ENCODE measurements at regions not wholly inside any gene's neighbourhood (a gene's known extent, or its start where the extent isn't known, plus 50 kb on each side); places are given as distances from the start of the nearest gene placed in this dataset.
"Not testable (repeated sequence)": the region's sequence is repeated elsewhere in the genome, so short reads cannot be mapped to it uniquely, and the experiment has no call there.

DNA sequence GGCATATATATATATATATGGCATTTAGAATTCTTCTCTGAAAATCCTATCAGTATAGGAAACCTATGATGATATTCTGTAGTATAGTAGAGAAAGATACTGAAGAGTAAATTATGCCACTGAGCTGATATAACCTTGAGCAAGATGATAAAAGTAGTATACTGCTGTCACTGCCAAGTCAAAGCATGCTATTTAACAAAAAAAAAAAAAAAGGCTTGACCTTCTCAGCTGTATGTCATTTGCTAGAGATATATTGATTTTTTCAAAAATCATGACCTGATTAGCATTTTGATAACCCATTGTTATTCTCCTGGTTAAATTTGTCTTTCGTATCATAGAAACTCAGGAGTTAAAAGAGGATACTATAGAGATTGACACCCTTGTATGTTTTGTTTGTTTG lies 299.4 kb downstream of the ADAMTS20 start:
- no peak for DNase-seq (ENCODE audit: low read depth, low spot score)

GRCh38 chr12:43245947-43246346 lies 306.1 kb downstream of the ADAMTS20 start:
- no peak for DNase-seq (ENCODE audit: low read depth, low spot score)

- no peak for DNase-seq (ENCODE audit: low read depth, low spot score)
These were observed 310.0 kb downstream of the ADAMTS20 start for GRCh38 chr12:43241986-43242385.

- no peak for DNase-seq (ENCODE audit: low read depth, low spot score)
These were observed 313.7 kb downstream of the ADAMTS20 start for GRCh38 chr12:43238281-43238680.

GRCh38 chr12:43237238-43237879 lies 314.6 kb downstream of the ADAMTS20 start:
- DNase-seq (ENCODE audit: low read depth, low spot score) = no peak

- no peak for DNase-seq (ENCODE audit: low read depth, low spot score)
These were observed 316.3 kb downstream of the ADAMTS20 start for GRCh38 chr12:43235721-43236120.

DNA sequence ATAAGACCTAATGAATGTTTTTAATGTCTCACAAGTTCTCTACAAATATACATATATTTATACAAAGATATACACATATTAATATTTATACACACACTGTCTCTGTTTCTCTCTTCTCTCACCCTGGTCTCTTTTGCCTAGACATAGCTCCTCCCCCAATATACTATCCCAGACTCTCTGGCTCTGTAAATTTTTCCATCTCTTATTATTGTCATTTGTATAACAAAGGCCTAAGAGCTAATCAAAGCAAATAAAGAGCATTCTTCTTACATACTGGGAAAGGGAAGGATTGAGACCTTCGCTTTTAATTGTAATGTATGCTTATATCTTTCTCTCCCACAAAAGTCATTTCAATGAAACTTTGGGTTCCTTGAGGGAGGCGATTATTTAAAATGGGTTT lies 318.1 kb downstream of the ADAMTS20 start:
- no peak for DNase-seq (ENCODE audit: low read depth, low spot score)

DNA sequence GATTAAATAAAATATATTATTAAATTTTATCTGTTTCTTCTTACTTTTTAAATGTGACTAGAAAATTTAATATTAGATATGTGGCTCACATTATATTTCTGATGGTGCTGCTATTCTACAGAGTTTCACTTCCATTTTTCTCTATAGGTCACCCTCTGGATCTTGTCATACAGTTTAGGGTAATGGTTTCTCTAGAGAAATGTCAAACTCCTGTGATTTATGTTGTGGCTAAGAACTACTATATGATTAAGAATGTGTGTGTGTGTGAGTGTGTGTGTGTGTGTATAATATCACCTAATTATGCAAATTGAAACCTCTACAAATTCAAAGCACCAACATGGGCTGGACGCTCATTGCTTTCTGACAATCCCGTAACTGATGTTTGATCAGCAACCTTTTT lies 325.9 kb downstream of the ADAMTS20 start:
- no peak for DNase-seq (ENCODE audit: low read depth, low spot score)

GRCh38 chr12:43224190-43224805 lies 327.7 kb downstream of the ADAMTS20 start:
- not testable (repeated sequence) for DNase-seq (ENCODE audit: low read depth, low spot score)

DNA sequence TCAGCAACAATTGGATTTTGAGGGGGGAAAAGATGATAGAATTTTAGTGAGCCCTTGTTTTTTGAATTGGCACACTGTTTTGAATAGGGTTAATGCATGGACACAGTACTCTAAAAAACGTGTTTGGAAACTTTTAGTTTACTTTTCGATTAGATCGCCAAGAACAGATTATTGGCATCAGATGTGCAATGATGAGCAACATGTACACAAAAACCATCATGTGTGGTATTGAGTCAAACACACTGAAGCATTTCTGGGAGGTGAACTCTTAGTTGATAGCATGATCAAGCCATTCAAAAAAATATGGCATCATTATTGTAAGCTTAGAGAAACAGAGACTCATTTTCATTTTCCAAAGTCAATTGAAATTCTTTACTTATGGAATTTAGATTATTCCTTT lies 329.2 kb downstream of the ADAMTS20 start:
- DNase-seq (ENCODE audit: low read depth, low spot score) = no peak

- no peak for DNase-seq (ENCODE audit: low read depth, low spot score)
These were observed 330.8 kb downstream of the ADAMTS20 start for GRCh38 chr12:43221216-43221615.

DNA sequence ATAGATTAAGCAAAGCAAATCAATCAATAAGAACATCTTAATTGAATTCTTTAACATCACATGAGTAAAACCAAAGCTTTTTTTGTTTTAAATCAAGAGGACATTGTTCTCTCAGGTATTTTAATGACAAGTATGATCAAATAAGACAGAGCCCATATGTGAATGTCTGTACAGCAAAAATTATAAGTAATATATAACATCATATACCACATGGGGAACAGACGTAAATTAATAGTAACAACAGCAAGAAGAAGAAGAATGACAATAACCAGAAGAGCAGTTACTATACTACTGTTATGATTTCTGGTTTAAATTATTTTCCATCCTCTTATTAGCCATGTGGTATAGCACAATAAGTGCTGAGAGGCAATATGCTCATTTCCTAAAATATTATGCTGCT lies 335.5 kb downstream of the ADAMTS20 start:
- DNase-seq (ENCODE audit: low read depth, low spot score) = no peak

DNA sequence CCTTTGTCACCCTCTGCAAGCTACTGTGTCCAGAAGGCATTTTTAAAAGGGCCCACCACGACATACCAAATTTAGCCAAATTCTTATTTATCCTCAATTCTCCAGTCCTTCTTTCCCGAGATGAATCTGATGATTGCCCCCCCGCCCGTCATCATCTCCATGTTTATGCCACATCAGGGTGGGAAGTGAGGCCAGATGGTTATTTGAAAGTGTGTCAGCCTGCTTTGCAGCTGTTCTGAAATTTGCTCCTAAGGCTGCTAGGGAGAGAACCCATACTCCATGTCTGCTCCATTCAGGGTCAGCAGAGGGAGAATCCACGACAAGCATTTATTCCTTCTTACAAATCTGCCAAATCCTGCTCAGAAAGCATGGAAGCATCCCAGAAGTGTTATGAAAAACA lies 337.8 kb downstream of the ADAMTS20 start:
- DNase-seq (ENCODE audit: low read depth, low spot score) = no peak

GRCh38 chr12:43213608-43214007 lies 338.4 kb downstream of the ADAMTS20 start:
- no peak for DNase-seq (ENCODE audit: low read depth, low spot score)

DNA sequence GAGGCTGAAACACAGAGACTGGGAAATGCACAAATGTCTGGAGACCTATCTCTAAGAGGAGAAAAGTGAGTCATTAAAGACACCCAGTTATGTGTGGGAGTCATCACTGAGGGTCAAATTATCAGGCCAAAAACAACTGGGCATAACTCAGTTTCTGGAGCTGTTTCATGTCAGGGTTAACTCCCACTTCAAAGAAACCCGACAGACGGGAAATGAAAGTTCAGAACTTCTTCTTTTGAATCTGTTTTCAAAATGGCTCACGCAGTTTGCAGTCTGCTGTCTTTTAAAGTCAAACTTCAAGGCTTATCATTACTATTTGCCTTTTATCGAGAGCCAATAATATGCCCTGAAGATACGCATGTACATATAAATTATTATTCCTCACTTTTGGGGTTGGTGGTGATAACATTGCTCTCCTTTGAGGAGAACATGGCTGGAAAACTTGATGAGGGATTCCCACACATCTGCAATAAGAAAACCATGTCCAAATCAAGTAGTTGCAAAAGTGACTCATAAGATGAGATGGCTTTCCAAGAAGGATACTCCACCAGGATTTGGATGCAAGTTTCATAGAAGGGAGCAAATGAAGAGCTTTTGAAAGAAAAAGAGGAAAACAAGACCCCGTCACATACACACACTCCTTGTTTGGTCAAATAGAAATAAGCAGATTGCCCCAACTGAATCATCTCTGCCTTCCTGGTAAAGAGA lies 341.4 kb downstream of the ADAMTS20 start:
- DNase-seq (ENCODE audit: low read depth, low spot score) = no peak

- no peak for DNase-seq (ENCODE audit: low read depth, low spot score)
These were observed 343.4 kb downstream of the ADAMTS20 start for GRCh38 chr12:43208627-43209026.

GRCh38 chr12:43208221-43208620 lies 343.8 kb downstream of the ADAMTS20 start:
- DNase-seq (ENCODE audit: low read depth, low spot score) = no peak

GRCh38 chr12:43206396-43206795 lies 345.6 kb downstream of the ADAMTS20 start:
- no peak for DNase-seq (ENCODE audit: low read depth, low spot score)

- no peak for DNase-seq (ENCODE audit: low read depth, low spot score)
These were observed 353.4 kb downstream of the ADAMTS20 start for GRCh38 chr12:43198608-43199007.

GRCh38 chr12:43196268-43196907 lies 355.6 kb downstream of the ADAMTS20 start:
- DNase-seq (ENCODE audit: low read depth, low spot score) = no peak

DNA sequence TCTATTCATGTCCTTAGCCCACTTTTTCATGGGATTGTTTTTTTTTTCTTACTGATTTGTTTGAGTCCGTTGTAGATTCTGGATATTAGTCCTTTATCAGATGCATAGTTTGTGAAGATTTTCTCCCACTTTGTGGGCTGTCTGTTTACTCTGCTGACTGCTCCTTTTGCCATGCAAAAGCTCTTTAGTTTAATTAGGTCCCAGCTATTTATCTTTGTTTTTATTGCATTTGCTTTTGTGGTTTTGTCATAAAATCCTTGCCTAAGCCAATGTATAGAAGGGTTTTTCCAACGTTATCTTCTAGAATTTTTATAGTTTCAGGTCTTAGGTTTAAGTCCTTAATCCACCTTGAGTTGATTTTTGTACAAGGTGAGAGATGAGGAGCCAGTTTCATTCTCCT lies 358.9 kb downstream of the ADAMTS20 start:
- DNase-seq (ENCODE audit: low read depth, low spot score) = not testable (repeated sequence)

- DNase-seq (ENCODE audit: low read depth, low spot score) = not testable (repeated sequence)
These were observed 359.6 kb downstream of the ADAMTS20 start for GRCh38 chr12:43192442-43192841.

DNA sequence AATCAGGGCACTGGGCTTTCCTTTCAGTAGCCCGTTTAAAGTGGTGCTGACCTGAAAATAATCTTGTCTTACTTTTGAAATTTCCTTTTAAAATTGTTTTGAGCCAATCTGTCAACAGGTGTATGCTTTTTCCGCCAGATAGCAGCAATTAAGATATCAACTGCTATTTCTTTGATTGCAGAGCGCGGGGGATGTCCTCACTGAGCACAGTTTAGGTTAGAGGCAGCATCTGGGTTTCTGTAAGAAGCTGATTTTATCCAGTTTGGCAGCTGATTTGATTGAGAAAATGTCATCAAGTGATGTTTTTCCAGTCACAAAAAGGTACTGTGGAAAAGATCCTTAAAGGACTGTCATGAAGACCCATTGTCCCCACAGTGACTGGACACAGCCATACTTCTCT lies 371.8 kb downstream of the ADAMTS20 start:
- DNase-seq (ENCODE audit: low read depth, low spot score) = no peak

Measured in brain pericyte (primary cell).